Type B pancreatic cell (in vitro differentiated cells): ENCODE measurements at regions not wholly inside any gene's neighbourhood (a gene's known extent, or its start where the extent isn't known, plus 50 kb on each side); places are given as distances from the start of the nearest gene placed in this dataset.

ENCODE experiments used
- DNase-seq: peaks from one replicate; pipeline ENCODE4 v3.0.0; 2021; ENCODE audit warnings: mixed read lengths; ENCODE audit not compliant: unreplicated experiment; ENCODE audit errors: extremely low spot score
- H3K27ac Mint-ChIP-seq: 2 replicates; pipeline ENCODE4 v1.8.0; 2021; ENCODE audit warnings: mild to moderate bottlenecking, mixed read lengths
- H3K27me3 Mint-ChIP-seq: 2 replicates; pipeline ENCODE4 v1.8.0; 2021; ENCODE audit warnings: mixed read lengths
- H3K36me3 Mint-ChIP-seq: 2 replicates; pipeline ENCODE4 v1.8.0; 2021; ENCODE audit warnings: mixed read lengths
- H3K4me1 Mint-ChIP-seq: one replicate; pipeline ENCODE4 v1.8.0; 2021; ENCODE audit warnings: mixed read lengths; ENCODE audit not compliant: unreplicated experiment
- H3K4me3 Mint-ChIP-seq: 2 replicates; pipeline ENCODE4 v1.8.0; 2021; ENCODE audit warnings: mild to moderate bottlenecking, mixed read lengths
- H3K9me3 Mint-ChIP-seq: 2 replicates; pipeline ENCODE4 v1.8.0; 2021; ENCODE audit warnings: mixed read lengths
- CTCF ChIP-seq: fragments of 200-600 bp; sonication (generic); conservative IDR thresholded peaks from 2 replicates; pipeline ENCODE4 v1.5.0; 2021; ENCODE audit warnings: antibody characterized with exemption, mild to moderate bottlenecking

- Mint-ChIP-seq H3K27me3 (no peaks in the 10 kb centered on the region), H3K4me3 (no peak overlapping the region), H3K9me3 (peaks cover 4% of the 10 kb centered on the region), H3K27ac (no peak overlapping the region), H3K4me1 (no peaks in the 10 kb centered on the region), H3K36me3 (no peaks in the 10 kb centered on the region)
- no peak for DNase-seq
- TF ChIP-seq CTCF, result no peak
Observed at GRCh38 chr13:74795526-74795925, 661.3 kb upstream of the KLF12 start.

- Mint-ChIP-seq H3K27ac (no peak overlapping the region), H3K4me1 (no peaks in the 10 kb centered on the region), H3K36me3 (no peaks in the 10 kb centered on the region), H3K27me3 (no peaks in the 10 kb centered on the region), H3K4me3 (no peak overlapping the region), H3K9me3 (peaks cover 4% of the 10 kb centered on the region)
- no peak for TF ChIP-seq CTCF
- DNase-seq, result no peak
Observed at GRCh38 chr13:74794582-74794981, 660.4 kb upstream of the KLF12 start.

- Mint-ChIP-seq H3K27me3 (no peaks in the 10 kb centered on the region), H3K4me1 (no peaks in the 10 kb centered on the region), H3K4me3 (no peak overlapping the region), H3K9me3 (peaks cover 4% of the 10 kb centered on the region), H3K36me3 (no peaks in the 10 kb centered on the region), H3K27ac (no peak overlapping the region)
- no peak for DNase-seq
- TF ChIP-seq CTCF, result no peak
Observed at GRCh38 chr13:74794147-74794546, 659.9 kb upstream of the KLF12 start.

- Mint-ChIP-seq H3K36me3 (no peaks in the 10 kb centered on the region), H3K9me3 (no peaks in the 10 kb centered on the region), H3K4me3 (no peak overlapping the region), H3K27me3 (no peaks in the 10 kb centered on the region), H3K27ac (no peak overlapping the region), H3K4me1 (no peaks in the 10 kb centered on the region)
- no peak for DNase-seq
- TF ChIP-seq CTCF, result no peak
Observed at GRCh38 chr13:74784959-74785358, 650.8 kb upstream of the KLF12 start.

GRCh38 chr13:74778946-74779345 lies 644.7 kb upstream of the KLF12 start:
- H3K4me1 Mint-ChIP-seq, result no peaks in the 10 kb centered on the region
- no peak overlapping the region for H3K4me3 Mint-ChIP-seq
- H3K27me3 Mint-ChIP-seq, result no peaks in the 10 kb centered on the region
- H3K9me3 Mint-ChIP-seq, result no peaks in the 10 kb centered on the region
- H3K36me3 Mint-ChIP-seq, result no peaks in the 10 kb centered on the region
- H3K27ac Mint-ChIP-seq, result no peak overlapping the region
- DNase-seq, result no peak
- no peak for TF ChIP-seq CTCF

- H3K36me3 Mint-ChIP-seq, result no peaks in the 10 kb centered on the region
- no peaks in the 10 kb centered on the region for H3K9me3 Mint-ChIP-seq
- H3K27me3 Mint-ChIP-seq, result no peaks in the 10 kb centered on the region
- H3K4me1 Mint-ChIP-seq, result no peaks in the 10 kb centered on the region
- no peak for DNase-seq
- no peak overlapping the region for H3K27ac Mint-ChIP-seq
- TF ChIP-seq CTCF, result no peak
- H3K4me3 Mint-ChIP-seq, result no peak overlapping the region
Observed at GRCh38 chr13:74778087-74778486, 643.9 kb upstream of the KLF12 start.
